H1 (cell line): ENCODE measurements at regions not wholly inside any gene's neighbourhood (a gene's known extent, or its start where the extent isn't known, plus 50 kb on each side); places are given as distances from the start of the nearest gene placed in this dataset.

ENCODE experiments used
- CTCF ChIA-PET: fragments of 300-600 bp; sonication (Branson Sonifier 250); formaldehyde crosslinking; loops from one replicate; lab custom pipeline; 2021; ENCODE audit not compliant: partially characterized antibody; lab: Charles Lee
- POLR2A ChIA-PET: fragments of 300-600 bp; sonication (Branson Sonifier 250); formaldehyde crosslinking; loops from one replicate; lab custom pipeline; 2021; ENCODE audit warnings: inconsistent platforms; ENCODE audit not compliant: partially characterized antibody; lab: Charles Lee
- DNase-seq, 2 experiments: peaks; one replicate each; pipeline versions ENCODE4 v3.0.0 to v3.0.0-alpha.2; 2010 to 2022; ENCODE audit warnings: low spot score in 2 of 2, low read depth in 1 of 2, mixed read lengths in 1 of 2
- FAIRE-seq: peaks from 2 replicates; lab custom pipeline; 2011; peaks lifted over from hg19 to GRCh38; lab: Jason Lieb, UNC
- H2AFZ ChIP-seq: 2 replicates; pipeline ENCODE4 v1.8.1; 2012; ENCODE audit warnings: low read length, inconsistent platforms
- H2AK5ac ChIP-seq: 2 replicates; pipeline ENCODE4 v1.6.1; 2013; ENCODE audit warnings: low read depth, low read length
- H2BK120ac ChIP-seq: replicated peaks from 2 replicates; pipeline ENCODE3; 2013; ENCODE audit warnings: low read depth, low read length, inconsistent platforms
- H2BK12ac ChIP-seq: 2 replicates; pipeline ENCODE4 v1.6.1; 2013; ENCODE audit warnings: low read depth, low read length
- H2BK15ac ChIP-seq: 2 replicates; pipeline ENCODE4 v1.6.1; 2013; ENCODE audit warnings: low read length
- H2BK20ac ChIP-seq: 2 replicates; pipeline ENCODE4 v1.6.1; 2013; ENCODE audit warnings: low read length
- H2BK5ac ChIP-seq: 2 replicates; pipeline ENCODE4 v1.6.1; 2013; ENCODE audit warnings: low read depth, low read length
- H3K14ac ChIP-seq: 2 replicates; pipeline ENCODE4 v1.6.1; 2013; ENCODE audit warnings: inconsistent platforms; ENCODE audit not compliant: insufficient read length
- H3K18ac ChIP-seq: 2 replicates; pipeline ENCODE4 v1.6.1; 2013; ENCODE audit warnings: low read length; ENCODE audit errors: extremely low read depth
- H3K23ac ChIP-seq: 2 replicates; pipeline ENCODE4 v1.6.1; 2013; ENCODE audit warnings: inconsistent platforms; ENCODE audit not compliant: insufficient read length
- H3K23me2 ChIP-seq: 2 replicates; pipeline ENCODE4 v1.6.1; 2013; ENCODE audit warnings: low read depth, low read length
- H3K27ac ChIP-seq: 2 replicates; pipeline ENCODE4 v1.6.1; 2011; ENCODE audit warnings: low read depth, low read length, inconsistent platforms
- H3K27me3 ChIP-seq, 4 experiments: replicated peaks in 1 of 4; 1 replicate in 1 of 4; 2 replicates in 3 of 4; pipeline versions ENCODE4 v1.6.1 to v1.8.1; 2011 to 2013; ENCODE audit warnings: low read length in 3 of 4, mild to moderate bottlenecking in 3 of 4, inconsistent platforms in 2 of 4, mixed read lengths in 2 of 4, moderate library complexity in 1 of 4; ENCODE audit not compliant: control insufficient read depth in 3 of 4, insufficient read depth in 3 of 4; ENCODE audit errors: extremely low read depth in 1 of 4
- H3K36me3 ChIP-seq, 4 experiments: 2 replicates each; pipeline versions ENCODE4 v1.6.1 to v1.8.1; 2011 to 2013; ENCODE audit warnings: mild to moderate bottlenecking in 4 of 4, low read length in 3 of 4, moderate library complexity in 2 of 4, control low read depth in 1 of 4, inconsistent platforms in 1 of 4; ENCODE audit not compliant: insufficient read depth in 4 of 4, control insufficient read depth in 2 of 4
- H3K4ac ChIP-seq: replicated peaks from 2 replicates; pipeline ENCODE3; 2013; ENCODE audit warnings: low read length, low read depth, mixed read lengths, inconsistent platforms; ENCODE audit not compliant: insufficient read length
- H3K4me1 ChIP-seq, 4 experiments: replicated peaks in 1 of 4; 1 replicate in 1 of 4; 2 replicates in 3 of 4; pipeline versions ENCODE4 v1.6.1 to v1.8.1; 2011 to 2013; ENCODE audit warnings: low read length in 3 of 4, inconsistent platforms in 2 of 4, mixed read lengths in 1 of 4; ENCODE audit not compliant: insufficient read depth in 4 of 4, control insufficient read depth in 3 of 4
- H3K4me2 ChIP-seq, 2 experiments: 2 replicates each; pipeline versions ENCODE4 v1.6.1 to v1.8.1; 2011 to 2013; ENCODE audit warnings: low read depth in 2 of 2, low read length in 2 of 2, control low read depth in 1 of 2, inconsistent platforms in 1 of 2, mild to moderate bottlenecking in 1 of 2; ENCODE audit not compliant: insufficient read depth in 1 of 2
- H3K4me3 ChIP-seq, 4 experiments: fragments of 200-600, 300-600 bp in 1 of 4; sonication (generic), shearing (Covaris generic), sonication (Bioruptor Twin) in 1 of 4; 2 replicates each; pipeline versions ENCODE4 v1.5.1 to v1.8.1; 2011 to 2016; ENCODE audit warnings: low read length in 4 of 4, low read depth in 3 of 4, control low read depth in 2 of 4, inconsistent platforms in 2 of 4, mild to moderate bottlenecking in 2 of 4, mixed read lengths in 1 of 4, moderate library complexity in 1 of 4; ENCODE audit not compliant: insufficient read depth in 2 of 4; ENCODE audit errors: extremely low read depth in 1 of 4
- H3K56ac ChIP-seq: replicated peaks from 2 replicates; pipeline ENCODE3; 2013; ENCODE audit warnings: low read depth, mild to moderate bottlenecking, mixed read lengths, low read length, inconsistent platforms; ENCODE audit not compliant: insufficient read length
- H3K79me1 ChIP-seq: 2 replicates; pipeline ENCODE4 v1.6.1; 2013; ENCODE audit warnings: low read depth, low read length, control low read depth
- H3K79me2 ChIP-seq, 2 experiments: 2 replicates each; pipeline versions ENCODE4 v1.6.1 to v1.8.1; 2012 to 2013; ENCODE audit warnings: low read length in 2 of 2, mild to moderate bottlenecking in 2 of 2, inconsistent platforms in 1 of 2; ENCODE audit not compliant: insufficient read depth in 2 of 2, control insufficient read depth in 1 of 2
- H3K9ac ChIP-seq, 4 experiments: replicated peaks in 1 of 4; 1 replicate in 1 of 4; 2 replicates in 3 of 4; pipeline versions ENCODE4 v1.6.1 to v1.8.1; 2011 to 2013; ENCODE audit warnings: low read depth in 3 of 4, low read length in 3 of 4, control low read depth in 2 of 4, mild to moderate bottlenecking in 2 of 4, moderate library complexity in 2 of 4, inconsistent platforms in 1 of 4; ENCODE audit errors: extremely low read depth in 1 of 4
- H3K9me3 ChIP-seq, 2 experiments: 2 replicates each; pipeline versions ENCODE4 v1.6.1 to v1.8.1; 2012 to 2013; ENCODE audit warnings: mild to moderate bottlenecking in 2 of 2, moderate library complexity in 2 of 2, control low read depth in 1 of 2, inconsistent platforms in 1 of 2, low read depth in 1 of 2, low read length in 1 of 2, mixed read lengths in 1 of 2; ENCODE audit not compliant: insufficient read depth in 2 of 2
- H4K20me1 ChIP-seq, 2 experiments: replicated peaks in 1 of 2; 2 replicates each; pipeline versions ENCODE3 to v1.8.1; 2011 to 2013; ENCODE audit warnings: inconsistent platforms in 2 of 2, low read length in 2 of 2, mild to moderate bottlenecking in 1 of 2; ENCODE audit not compliant: insufficient read depth in 2 of 2, control insufficient read depth in 1 of 2
- H4K5ac ChIP-seq: 2 replicates; pipeline ENCODE4 v1.6.1; 2013; ENCODE audit warnings: low read length, low read depth, mixed read lengths, inconsistent platforms; ENCODE audit not compliant: insufficient read length
- H4K8ac ChIP-seq: 2 replicates; pipeline ENCODE4 v1.8.0; 2013; ENCODE audit warnings: mild to moderate bottlenecking, moderate library complexity, low read length, inconsistent platforms; ENCODE audit not compliant: insufficient read depth; ENCODE audit errors: extremely low read depth
- H4K91ac ChIP-seq: replicated peaks from 2 replicates; pipeline ENCODE3; 2013; ENCODE audit warnings: low read length, mixed read lengths, inconsistent platforms; ENCODE audit not compliant: insufficient read length
- BRCA1 ChIP-seq: IDR thresholded peaks from 2 replicates; pipeline ENCODE4 v1.6.1; 2012; ENCODE audit warnings: low read depth, low read length, improper control_type of control experiment
- CEBPB ChIP-seq: IDR thresholded peaks from 2 replicates; pipeline ENCODE4 v1.6.1; 2012; ENCODE audit warnings: low read depth, low read length
- CHD1 ChIP-seq: IDR thresholded peaks from 2 replicates; pipeline ENCODE4 v1.6.1; 2012; ENCODE audit warnings: low read depth, low read length, improper control_type of control experiment
- E2F6 ChIP-seq: IDR thresholded peaks from 2 replicates; pipeline ENCODE4 v1.6.1; 2012; ENCODE audit warnings: inconsistent platforms
- EGR1 ChIP-seq: IDR thresholded peaks from 2 replicates; pipeline ENCODE4 v1.6.1; 2011; ENCODE audit warnings: low read depth, low read length, borderline replicate concordance
- FOSL1 ChIP-seq: IDR thresholded peaks from 2 replicates; pipeline ENCODE4 v1.6.1; 2011; ENCODE audit warnings: mild to moderate bottlenecking, low read depth, low read length, moderate library complexity; ENCODE audit not compliant: insufficient read depth
- JUND ChIP-seq: IDR thresholded peaks from 2 replicates; pipeline ENCODE4 v1.6.1; 2011; ENCODE audit warnings: mild to moderate bottlenecking, improper control_type of control experiment, low read length
- KDM1A ChIP-seq: fragments of 200-600, 300-600 bp; sonication (generic); IDR thresholded peaks from 2 replicates; pipeline ENCODE4 v1.7.1; 2016; ENCODE audit warnings: mild to moderate bottlenecking, low read length, borderline replicate concordance
- MAFK ChIP-seq: IDR thresholded peaks from 2 replicates; pipeline ENCODE4 v1.6.1; 2012; ENCODE audit warnings: low read depth, mild to moderate bottlenecking, improper control_type of control experiment, low read length
- NANOG ChIP-seq: IDR thresholded peaks from 2 replicates; pipeline ENCODE4 v1.6.1; 2011; ENCODE audit warnings: low read length, low read depth, mild to moderate bottlenecking, inconsistent platforms; ENCODE audit not compliant: insufficient read depth, poor library complexity, severe bottlenecking
- POLR2AphosphoS5 ChIP-seq: IDR thresholded peaks from 2 replicates; pipeline ENCODE4 v1.6.1; 2011; ENCODE audit warnings: low read depth, low read length
- RXRA ChIP-seq: IDR thresholded peaks from 2 replicates; pipeline ENCODE4 v1.6.1; 2011; ENCODE audit warnings: low read depth, mild to moderate bottlenecking, low read length, moderate library complexity; ENCODE audit not compliant: insufficient read depth
- SIN3A ChIP-seq, 2 experiments: IDR thresholded peaks in 1 of 2; conservative IDR thresholded peaks in 1 of 2; 2 replicates each; pipeline ENCODE4 v1.6.1; 2011 to 2012; ENCODE audit warnings: low read length in 2 of 2, improper control_type of control experiment in 1 of 2, low read depth in 1 of 2, mild to moderate bottlenecking in 1 of 2
- SP1 ChIP-seq: IDR thresholded peaks from 2 replicates; pipeline ENCODE4 v1.6.1; 2011; ENCODE audit warnings: low read depth, low read length
- ZNF274 ChIP-seq: IDR thresholded peaks from 2 replicates; pipeline ENCODE4 v1.7.0; 2012; ENCODE audit warnings: low read length, borderline replicate concordance; ENCODE audit errors: extremely low read depth
- WGBS, 2 experiments: shearing (Covaris generic) in 1 of 2; methylation state at CpG; one replicate each; pipeline versions ENCODE4 v1.1.6 to v1.1.7; 2013 to 2015; ENCODE audit warnings: low lambda C conversion rate in 2 of 2, mixed read lengths in 2 of 2, inconsistent platforms in 1 of 2, low coverage in 1 of 2, missing lambda C conversion rate in 1 of 2; ENCODE audit not compliant: insufficient replicate concordance in 2 of 2, insufficient coverage in 1 of 2, insufficient read length in 1 of 2; ENCODE audit errors: extremely low coverage in 1 of 2, missing lambda C conversion rate in 1 of 2; 5-methylcytosine and 5-hydroxymethylcytosine counted together

GRCh38 chr14:86039176-86039575, 509.2 kb downstream of the FLRT2 start:
- Histone ChIP-seq H3K18ac (no peak overlapping the region), H2BK120ac (no peak overlapping the region), H3K4me1 (no peaks in the 10 kb centered on the region), H3K4me2 (no peak overlapping the region), H4K20me1 (no peaks in the 10 kb centered on the region), H3K9me3 (no peaks in the 10 kb centered on the region), H3K14ac (no peak overlapping the region), H3K36me3 (no peaks in the 10 kb centered on the region), H3K23me2 (no peaks in the 10 kb centered on the region), H2BK12ac (no peak overlapping the region), H2BK15ac (no peak overlapping the region), H3K79me2 (no peaks in the 10 kb centered on the region), H2AK5ac (no peak overlapping the region), H2AFZ (no peak overlapping the region), H3K4me3 (no peak overlapping the region), H2BK20ac (no peak overlapping the region), H3K27me3 (no peaks in the 10 kb centered on the region), H3K4ac (no peak overlapping the region), H3K9ac (no peak overlapping the region), H4K8ac (no peak overlapping the region), H3K56ac (no peak overlapping the region), H3K23ac (no peak overlapping the region), H3K27ac (no peak overlapping the region), H4K91ac (no peak overlapping the region), H2BK5ac (no peak overlapping the region), H4K5ac (no peak overlapping the region), H3K79me1 (no peaks in the 10 kb centered on the region)
- ChIA-PET POLR2A (no interaction called here), CTCF (interaction anchor here (0.8 to 1.7 kb wide), 9 partner anchors 8 to 556 kb away, joined by 3 to 9 read pairs (median 5); no protein-coding TSS in a partner anchor)
- 87% methylated on average over 1 of the region's 1 CpG; no CpG with 5 or more reads in 1 of the 2 experiments for WGBS, 2 experiments
- DNase-seq (no peak), FAIRE-seq (no peak)
- TF ChIP-seq CEBPB = no peak
- TF ChIP-seq CHD1 = no peak
- TF ChIP-seq FOSL1 = no peak
- no peak for TF ChIP-seq RXRA
- TF ChIP-seq NANOG = no peak
- TF ChIP-seq ZNF274 = no peak
- TF ChIP-seq EGR1 = no peak
- TF ChIP-seq POLR2AphosphoS5 = no peak
- no peak for TF ChIP-seq BRCA1
- no peak for TF ChIP-seq KDM1A
- TF ChIP-seq JUND = no peak
- TF ChIP-seq SP1 = no peak
- no peak for TF ChIP-seq E2F6
- TF ChIP-seq SIN3A (conservative IDR thresholded peaks at IDR 0.05 in 1 of 2, IDR thresholded peaks at IDR 0.05 in 1 of 2; ENCODE audit: low read depth in 1 of 2, low read length in 2 of 2) = no peak
- TF ChIP-seq MAFK = no peak
